Activated naive CD8-positive, alpha-beta T cell treated with anti-CD3 and anti-CD28 coated beads, Interleukin-2, amount 50 U/mL, for 24 hours (primary cell): ENCODE measurements at regions not wholly inside any gene's neighbourhood (a gene's known extent, or its start where the extent isn't known, plus 50 kb on each side); places are given as distances from the start of the nearest gene placed in this dataset.

ENCODE experiments used
- ATAC-seq: fragments of 150-1000 bp; cut with Tn5 transposase; one replicate; pipeline ENCODE4 v1.10.0; 2021
- DNase-seq: peaks from one replicate; pipeline ENCODE4 v3.0.0; 2021
- H3K27ac Mint-ChIP-seq: one replicate; pipeline ENCODE4 v1.8.0; 2021; ENCODE audit warnings: mild to moderate bottlenecking, mixed read lengths
- H3K27me3 Mint-ChIP-seq: one replicate; pipeline ENCODE4 v1.8.0; 2021; ENCODE audit warnings: mixed read lengths
- H3K36me3 Mint-ChIP-seq: one replicate; pipeline ENCODE4 v1.8.0; 2021; ENCODE audit warnings: low read depth, mixed read lengths
- H3K4me1 Mint-ChIP-seq: one replicate; pipeline ENCODE4 v1.8.0; 2021; ENCODE audit warnings: mixed read lengths
- H3K4me3 Mint-ChIP-seq: one replicate; pipeline ENCODE4 v1.8.0; 2021; ENCODE audit warnings: mild to moderate bottlenecking, moderate library complexity, mixed read lengths
- H3K9me3 Mint-ChIP-seq: one replicate; pipeline ENCODE4 v1.8.0; 2021; ENCODE audit warnings: mixed read lengths

DNA sequence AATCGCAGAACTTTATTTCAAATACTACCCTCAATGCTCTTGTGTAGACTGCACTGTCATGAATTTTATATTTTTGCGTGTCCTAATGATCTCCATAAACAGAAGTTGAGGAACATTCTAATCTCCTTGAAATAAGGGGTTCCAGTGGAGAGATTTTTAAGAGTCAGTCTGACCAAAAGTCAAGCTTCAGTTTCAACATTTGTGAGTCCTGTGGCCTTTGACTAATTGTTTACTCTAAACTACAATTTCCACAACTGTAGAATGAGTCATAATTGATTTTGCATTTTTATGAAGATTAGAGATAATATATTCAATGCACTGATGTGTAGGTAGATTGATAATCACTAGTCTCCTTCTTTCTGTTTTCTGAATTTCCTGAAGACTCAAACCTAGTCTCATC is 720.3 kb upstream of the ID2 start:
- ATAC-seq: no peak
- no peaks in the 10 kb centered on the region for H3K27me3 Mint-ChIP-seq

DNA sequence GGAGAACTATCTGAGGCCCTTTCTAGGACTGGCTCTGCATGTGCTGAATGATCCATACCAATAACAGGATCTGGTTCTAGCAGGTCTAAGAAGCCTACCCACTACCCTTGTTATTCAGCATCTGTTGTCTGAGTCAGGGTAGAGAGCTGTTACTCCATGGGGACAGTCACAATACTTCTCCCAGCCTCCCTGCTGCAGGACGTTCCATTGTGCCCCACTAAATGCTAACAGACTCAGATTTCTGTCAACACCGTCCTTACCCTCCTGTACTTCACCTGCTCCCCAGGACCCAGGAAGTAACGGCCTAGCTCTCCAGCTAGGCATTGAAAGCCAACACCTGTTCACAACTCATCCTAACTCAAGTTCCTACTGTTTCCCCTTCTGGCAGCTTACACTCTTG is 719.7 kb upstream of the ID2 start:
- ATAC-seq (no peak), DNase-seq (no peak)
- H3K27ac Mint-ChIP-seq: no peak overlapping the region
- no peaks in the 10 kb centered on the region for H3K27me3 Mint-ChIP-seq
- H3K9me3 Mint-ChIP-seq: no peaks in the 10 kb centered on the region
- H3K36me3 Mint-ChIP-seq: no peaks in the 10 kb centered on the region
- no peak overlapping the region for H3K4me3 Mint-ChIP-seq
- H3K4me1 Mint-ChIP-seq: no peaks in the 10 kb centered on the region

More for the DNA sequence above, 720.3 kb upstream of the ID2 start:
- Mint-ChIP-seq H3K27ac (no peak overlapping the region), H3K4me1 (no peaks in the 10 kb centered on the region), H3K4me3 (no peak overlapping the region), H3K9me3 (no peaks in the 10 kb centered on the region), H3K36me3 (no peaks in the 10 kb centered on the region)
- DNase-seq: no peak

DNA sequence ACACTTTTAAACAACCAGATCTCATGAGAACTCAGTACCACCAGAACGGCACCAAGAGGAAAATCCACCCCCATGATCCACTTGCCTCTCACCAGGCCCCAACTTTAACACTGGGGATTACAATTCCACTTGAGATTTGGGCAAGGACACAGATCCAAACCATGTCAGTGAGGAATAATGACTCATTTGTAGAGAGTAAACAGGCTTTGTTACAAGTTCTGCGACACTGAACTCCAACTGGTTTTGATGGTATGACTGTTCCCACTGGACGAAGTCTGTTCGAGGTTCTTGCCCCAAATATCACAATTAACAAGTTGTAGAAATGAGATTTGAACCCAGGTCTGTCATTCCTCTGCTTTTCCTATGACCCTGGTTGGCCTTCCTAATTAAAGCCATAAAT is 718.1 kb upstream of the ID2 start:
- Mint-ChIP-seq H3K4me1 (no peaks in the 10 kb centered on the region), H3K4me3 (no peak overlapping the region), H3K27me3 (no peaks in the 10 kb centered on the region), H3K27ac (no peak overlapping the region), H3K9me3 (no peaks in the 10 kb centered on the region), H3K36me3 (no peaks in the 10 kb centered on the region)
- ATAC-seq (no peak), DNase-seq (no peak)

DNA sequence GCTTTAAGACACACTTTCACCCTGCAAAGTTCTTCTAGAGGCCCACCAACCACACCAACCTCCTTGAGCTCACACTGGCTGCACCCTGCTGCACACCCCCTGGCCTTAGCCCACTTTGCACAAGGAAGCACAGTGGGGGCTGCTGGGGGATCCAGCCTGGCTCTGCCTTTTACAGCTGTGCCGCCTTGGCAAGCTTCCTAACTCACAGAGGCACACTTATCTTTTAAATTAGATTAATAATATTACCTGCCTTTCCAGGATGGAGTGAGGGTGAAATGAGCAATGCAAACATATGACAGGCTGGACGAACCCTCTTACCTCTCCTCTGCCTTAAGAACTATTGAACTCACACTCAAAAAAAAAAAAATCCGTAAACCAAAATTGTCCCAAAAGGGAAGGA is 715.8 kb upstream of the ID2 start:
- ATAC-seq (no peak), DNase-seq (no peak)
- Mint-ChIP-seq H3K9me3 (no peaks in the 10 kb centered on the region), H3K27ac (no peak overlapping the region), H3K4me1 (no peaks in the 10 kb centered on the region), H3K4me3 (no peak overlapping the region), H3K27me3 (no peaks in the 10 kb centered on the region), H3K36me3 (no peaks in the 10 kb centered on the region)

DNA sequence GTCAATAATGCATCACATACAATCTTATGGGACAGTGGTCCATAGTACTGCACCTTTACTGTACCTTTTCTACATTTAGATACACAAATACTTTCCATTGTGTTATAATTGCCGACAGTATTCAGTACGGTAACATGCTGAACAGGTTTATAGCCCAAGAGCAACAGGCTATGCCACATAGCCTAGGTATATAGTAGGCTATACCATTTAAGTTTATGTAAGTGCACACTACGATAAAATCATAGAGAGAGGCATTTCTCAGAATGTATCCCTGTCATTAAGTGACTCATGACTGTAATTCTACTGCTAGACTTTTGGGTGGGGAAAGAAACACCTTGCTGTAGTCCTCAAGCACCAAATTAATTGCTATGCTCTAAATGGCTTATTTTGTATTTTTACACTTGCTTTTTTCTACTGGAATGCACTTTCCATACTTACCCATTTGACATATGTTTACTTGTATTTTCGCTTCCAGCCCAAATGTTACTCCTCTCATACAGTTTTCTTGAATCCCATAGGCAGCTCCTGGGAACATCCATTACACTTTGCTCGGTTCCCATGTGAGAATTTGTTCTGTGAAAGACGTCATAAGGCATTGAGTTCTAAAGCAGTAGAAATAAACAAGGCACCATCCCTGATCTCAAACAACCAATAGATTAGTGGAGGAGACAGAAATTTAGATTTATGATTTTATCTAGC is 714.0 kb upstream of the ID2 start:
- no peaks in the 10 kb centered on the region for H3K27me3 Mint-ChIP-seq
- no peaks in the 10 kb centered on the region for H3K4me1 Mint-ChIP-seq
- no peaks in the 10 kb centered on the region for H3K9me3 Mint-ChIP-seq
- ATAC-seq: no peak
- no peak overlapping the region for H3K27ac Mint-ChIP-seq
- DNase-seq: no peak
- H3K36me3 Mint-ChIP-seq: no peaks in the 10 kb centered on the region
- no peak overlapping the region for H3K4me3 Mint-ChIP-seq

DNA sequence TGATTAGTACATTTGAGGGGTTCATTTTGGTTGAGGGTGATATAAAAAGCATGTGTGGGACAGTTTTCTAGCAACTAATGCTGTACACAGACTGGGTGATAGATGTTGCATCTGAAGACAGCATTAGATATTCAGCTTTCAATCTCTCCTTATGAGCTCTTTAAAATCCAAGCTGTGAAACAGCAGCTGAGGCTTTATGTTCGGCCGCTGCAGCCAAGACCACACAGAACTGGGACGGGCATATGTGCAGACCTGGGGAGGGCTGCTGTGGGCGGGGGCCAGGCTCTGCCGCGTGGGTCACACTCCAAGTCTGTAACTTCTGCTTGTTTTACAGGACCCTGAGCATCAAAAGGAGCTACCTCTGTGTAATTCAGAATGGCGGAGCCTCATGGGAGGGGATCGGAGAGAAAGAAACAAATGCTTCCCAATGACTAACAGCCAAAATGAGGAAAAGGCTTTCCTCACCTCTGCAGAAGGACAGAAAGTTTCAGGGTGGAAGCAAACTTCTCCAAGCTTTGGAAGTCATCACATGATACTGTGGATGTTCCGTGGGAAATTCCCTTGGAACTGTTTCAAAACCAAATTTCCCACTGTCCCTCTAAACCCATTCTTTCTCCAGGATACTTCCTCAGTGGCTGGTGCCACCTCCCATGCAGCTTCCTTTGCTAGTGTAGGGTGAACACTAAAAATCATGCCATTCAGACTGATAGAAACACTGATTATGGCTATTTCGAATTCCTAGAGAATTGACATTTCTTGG is 711.9 kb upstream of the ID2 start:
- ATAC-seq (no peak), DNase-seq (no peak)
- H3K4me1 Mint-ChIP-seq: no peaks in the 10 kb centered on the region
- H3K27ac Mint-ChIP-seq: no peak overlapping the region
- H3K4me3 Mint-ChIP-seq: no peak overlapping the region
- no peaks in the 10 kb centered on the region for H3K9me3 Mint-ChIP-seq
- no peaks in the 10 kb centered on the region for H3K27me3 Mint-ChIP-seq
- H3K36me3 Mint-ChIP-seq: no peaks in the 10 kb centered on the region

DNA sequence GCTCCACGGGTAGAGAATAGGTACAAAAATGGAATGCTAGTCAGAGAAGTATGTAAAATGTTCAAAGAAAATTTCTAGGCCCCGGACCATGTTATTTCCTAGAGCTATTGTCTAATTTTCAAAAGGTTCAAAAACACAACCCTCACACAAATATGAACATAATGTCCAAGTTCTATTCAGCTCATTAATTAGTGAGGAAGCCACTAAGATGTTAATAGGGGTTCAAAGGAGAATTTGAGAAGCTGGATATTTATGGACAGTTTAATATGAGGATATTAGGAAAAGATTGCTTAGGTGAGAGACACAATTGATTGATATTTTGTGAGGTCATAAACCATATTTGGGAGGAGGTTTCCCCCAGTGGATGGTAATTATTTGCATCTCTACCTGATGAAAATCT is 710.6 kb upstream of the ID2 start:
- H3K36me3 Mint-ChIP-seq: no peaks in the 10 kb centered on the region
- H3K9me3 Mint-ChIP-seq: no peaks in the 10 kb centered on the region
- H3K27ac Mint-ChIP-seq: no peak overlapping the region
- no peak for DNase-seq
- no peaks in the 10 kb centered on the region for H3K4me1 Mint-ChIP-seq
- H3K27me3 Mint-ChIP-seq: no peaks in the 10 kb centered on the region
- H3K4me3 Mint-ChIP-seq: no peak overlapping the region
- no peak for ATAC-seq

DNA sequence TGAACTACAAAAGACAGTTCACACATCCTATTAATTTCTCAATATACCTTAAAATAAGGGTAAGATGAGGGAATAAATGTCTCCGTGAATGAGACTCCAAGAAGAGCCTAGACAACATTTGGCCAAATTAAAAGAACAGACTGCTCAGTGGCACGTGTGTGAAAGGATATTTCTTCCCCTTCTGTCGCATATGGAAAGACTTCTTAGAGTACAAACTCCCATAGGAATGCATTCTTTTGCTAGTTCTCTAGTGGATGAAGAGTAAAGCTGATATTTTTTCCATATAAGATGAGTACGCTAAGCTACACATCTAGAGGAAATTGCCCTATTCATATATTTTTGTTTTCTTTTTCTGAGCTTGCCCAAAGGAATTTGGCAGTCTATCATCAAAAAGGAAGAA is 710.0 kb upstream of the ID2 start:
- H3K27me3 Mint-ChIP-seq: no peaks in the 10 kb centered on the region
- no peak for DNase-seq
- ATAC-seq: no peak
- H3K4me1 Mint-ChIP-seq: no peaks in the 10 kb centered on the region
- no peaks in the 10 kb centered on the region for H3K36me3 Mint-ChIP-seq
- no peak overlapping the region for H3K4me3 Mint-ChIP-seq
- H3K9me3 Mint-ChIP-seq: no peaks in the 10 kb centered on the region
- no peak overlapping the region for H3K27ac Mint-ChIP-seq

DNA sequence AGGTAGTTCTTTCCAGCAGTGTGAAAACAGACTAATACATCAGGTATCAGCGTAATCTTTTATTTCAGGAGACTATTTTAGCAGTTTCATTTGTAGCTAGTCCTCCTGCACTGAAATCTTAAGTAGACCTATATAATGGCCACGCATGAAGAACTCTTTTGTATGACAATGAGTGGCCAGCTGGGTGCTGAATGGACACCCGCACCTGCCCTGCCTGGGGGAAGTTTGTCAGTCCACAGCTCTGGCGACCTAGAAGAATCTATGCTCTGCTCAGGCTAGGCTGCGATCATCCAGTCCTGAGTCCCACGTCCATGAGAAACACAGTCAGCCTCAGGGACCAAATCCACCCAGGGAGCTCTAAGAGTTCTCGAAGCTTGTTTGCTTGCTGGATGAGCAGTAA is 709.2 kb upstream of the ID2 start:
- no peaks in the 10 kb centered on the region for H3K27me3 Mint-ChIP-seq
- no peak overlapping the region for H3K4me3 Mint-ChIP-seq
- no peak overlapping the region for H3K27ac Mint-ChIP-seq
- H3K4me1 Mint-ChIP-seq: peaks cover under 1% of the 10 kb centered on the region
- no peaks in the 10 kb centered on the region for H3K36me3 Mint-ChIP-seq
- no peaks in the 10 kb centered on the region for H3K9me3 Mint-ChIP-seq
- ATAC-seq (no peak), DNase-seq (no peak)

DNA sequence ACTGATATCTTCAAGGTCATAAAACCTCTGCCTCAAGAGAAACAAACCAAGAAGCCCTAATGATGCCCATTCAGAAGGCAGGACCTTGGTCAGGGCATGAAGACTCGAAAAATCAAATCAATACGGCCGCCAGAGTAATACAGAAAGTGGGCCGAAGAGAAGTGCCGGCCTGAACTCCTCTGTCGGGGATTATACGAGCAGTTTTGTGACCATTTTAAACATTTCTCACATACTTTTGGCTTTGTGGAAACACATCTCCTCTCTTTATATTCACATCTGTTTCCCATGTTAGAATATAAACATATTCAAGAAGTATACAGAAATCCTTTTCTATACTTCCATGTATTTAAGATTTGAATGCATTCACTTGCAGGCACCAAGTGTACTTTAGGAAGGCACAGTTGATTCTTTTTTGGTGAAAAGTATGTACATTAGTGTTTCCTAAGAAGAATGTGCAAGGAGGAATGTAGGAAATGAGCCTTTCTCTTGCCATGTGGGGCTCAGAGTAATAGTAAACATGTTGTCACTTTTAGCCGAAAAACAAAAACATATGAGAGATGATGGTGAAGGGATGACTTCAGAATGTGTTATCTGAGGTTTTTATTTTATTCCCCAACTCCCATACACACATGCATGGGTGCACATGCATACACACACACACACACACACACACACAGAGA is 707.9 kb upstream of the ID2 start:
- H3K27ac Mint-ChIP-seq: no peak overlapping the region
- DNase-seq (no peak), ATAC-seq (no peak)
- H3K9me3 Mint-ChIP-seq: no peaks in the 10 kb centered on the region
- no peaks in the 10 kb centered on the region for H3K27me3 Mint-ChIP-seq
- no peaks in the 10 kb centered on the region for H3K36me3 Mint-ChIP-seq
- no peak overlapping the region for H3K4me3 Mint-ChIP-seq
- peaks cover 3% of the 10 kb centered on the region for H3K4me1 Mint-ChIP-seq

DNA sequence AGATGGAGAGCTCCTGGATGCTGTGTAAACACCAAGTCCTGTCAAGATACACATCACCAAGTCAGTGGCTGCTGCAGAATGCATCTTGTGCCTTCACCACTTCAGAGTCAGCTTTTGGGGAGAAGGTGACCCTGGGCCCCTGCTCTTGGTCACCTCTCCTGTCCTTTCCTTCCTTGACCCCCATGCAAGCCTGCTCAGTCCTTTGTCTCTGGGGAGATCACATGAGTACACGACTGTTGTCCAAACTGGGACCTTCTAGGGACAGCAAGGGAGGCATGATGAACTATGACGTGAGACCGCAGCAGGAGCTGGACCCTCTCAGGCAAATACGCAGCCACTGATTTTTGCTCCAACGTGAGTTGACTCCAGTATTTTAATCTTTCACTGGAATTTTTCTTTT is 706.9 kb upstream of the ID2 start:
- Mint-ChIP-seq H3K36me3 (no peaks in the 10 kb centered on the region), H3K4me3 (no peak overlapping the region), H3K4me1 (peaks cover 3% of the 10 kb centered on the region), H3K9me3 (no peaks in the 10 kb centered on the region), H3K27me3 (no peaks in the 10 kb centered on the region), H3K27ac (no peak overlapping the region)
- DNase-seq (no peak), ATAC-seq (no peak)

DNA sequence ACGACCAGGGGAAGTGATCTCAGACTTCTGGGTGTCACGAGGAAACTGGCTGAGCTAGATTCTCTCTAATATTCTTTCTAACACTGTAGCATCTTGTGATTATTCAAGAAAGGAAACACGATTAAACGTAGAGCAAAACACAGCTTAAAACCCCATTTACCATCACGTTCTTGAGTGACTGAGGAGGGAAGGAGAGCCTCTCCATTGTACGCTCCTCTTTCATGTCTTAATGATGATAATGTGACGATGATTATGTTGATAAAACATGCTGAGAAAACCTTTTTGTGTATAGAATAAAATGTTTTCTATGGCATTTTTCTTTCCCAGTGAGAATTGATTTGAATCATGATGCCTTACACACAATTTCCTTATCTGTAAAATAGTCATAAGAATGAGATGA is 705.6 kb upstream of the ID2 start:
- Mint-ChIP-seq H3K4me3 (no peak overlapping the region), H3K9me3 (no peaks in the 10 kb centered on the region), H3K4me1 (peaks cover 3% of the 10 kb centered on the region), H3K27ac (no peak overlapping the region), H3K36me3 (no peaks in the 10 kb centered on the region), H3K27me3 (no peaks in the 10 kb centered on the region)
- no peak for ATAC-seq
- no peak for DNase-seq

DNA sequence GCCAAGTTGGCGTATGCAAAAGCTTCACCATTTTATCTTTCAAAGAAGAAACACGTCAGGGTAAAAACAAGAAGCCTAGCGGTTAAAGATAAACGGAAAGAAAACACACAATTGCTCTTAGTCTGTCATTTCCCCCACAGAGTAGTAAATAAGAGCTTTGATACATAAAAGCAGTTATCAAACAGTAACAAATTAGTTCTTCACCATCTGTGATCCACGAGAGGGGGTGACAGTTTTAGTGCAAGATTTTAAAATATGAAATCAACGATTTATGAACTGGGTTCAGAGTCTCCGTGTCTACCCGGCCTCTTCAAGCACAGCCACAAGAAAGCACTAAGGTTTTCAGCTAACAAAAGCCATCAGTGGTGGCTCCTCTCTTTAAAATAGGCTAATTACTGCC is 703.9 kb upstream of the ID2 start:
- peaks cover 8% of the 10 kb centered on the region for H3K9me3 Mint-ChIP-seq

DNA sequence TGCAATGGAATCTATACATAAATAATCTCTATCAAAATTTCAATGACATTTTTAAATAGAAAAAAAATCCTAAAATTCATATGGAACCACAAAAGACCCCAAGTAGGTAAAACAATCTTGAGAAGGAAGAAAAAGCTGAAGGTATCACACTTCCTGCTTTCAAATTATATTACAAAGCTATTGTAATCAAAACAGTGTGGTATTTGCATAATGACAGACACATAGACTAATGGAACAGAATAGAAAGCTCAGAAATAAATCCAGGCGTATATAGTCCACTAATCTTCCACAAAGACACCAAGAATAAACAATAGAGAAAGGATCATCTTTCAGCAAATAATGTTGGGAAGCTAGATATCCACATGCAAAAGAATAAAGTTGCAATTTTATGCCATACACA is 699.8 kb upstream of the ID2 start:
- Mint-ChIP-seq H3K27ac (no peak overlapping the region), H3K4me1 (peaks cover 26% of the 10 kb centered on the region), H3K27me3 (no peaks in the 10 kb centered on the region), H3K4me3 (no peak overlapping the region), H3K9me3 (peaks cover 8% of the 10 kb centered on the region), H3K36me3 (no peaks in the 10 kb centered on the region)
- ATAC-seq (no peak), DNase-seq (no peak)

More for the DNA sequence above, 703.9 kb upstream of the ID2 start:
- Mint-ChIP-seq H3K27ac (no peak overlapping the region), H3K27me3 (no peaks in the 10 kb centered on the region), H3K4me1 (peaks cover 5% of the 10 kb centered on the region), H3K36me3 (no peaks in the 10 kb centered on the region), H3K4me3 (no peak overlapping the region)
- DNase-seq: no peak
- ATAC-seq: no peak

DNA sequence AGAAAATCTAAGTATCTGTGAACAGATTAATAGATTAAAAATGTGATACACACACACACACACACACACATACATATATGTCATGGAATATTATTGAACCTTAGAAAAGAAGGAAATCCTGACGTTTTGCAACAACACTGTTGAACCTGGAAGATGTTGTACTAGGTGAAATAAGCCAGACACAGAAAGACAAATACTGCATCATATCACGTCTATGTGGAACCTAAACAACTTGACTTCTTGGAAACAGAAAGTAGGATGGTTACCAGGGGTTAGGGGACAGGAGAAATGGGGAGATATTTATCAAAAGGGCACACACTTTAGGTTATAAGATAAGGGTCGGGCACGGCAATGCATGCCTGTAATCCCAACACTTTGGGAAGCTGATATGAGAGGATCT is 698.4 kb upstream of the ID2 start:
- H3K4me1 Mint-ChIP-seq: peaks cover 24% of the 10 kb centered on the region
- no peak for ATAC-seq
- H3K36me3 Mint-ChIP-seq: no peaks in the 10 kb centered on the region
- H3K9me3 Mint-ChIP-seq: peaks cover 8% of the 10 kb centered on the region
- H3K27ac Mint-ChIP-seq: no peak overlapping the region
- DNase-seq: no peak
- no peak overlapping the region for H3K4me3 Mint-ChIP-seq
- no peaks in the 10 kb centered on the region for H3K27me3 Mint-ChIP-seq
